Osteoblast (primary cell): ENCODE measurements at regions not wholly inside any gene's neighbourhood (a gene's known extent, or its start where the extent isn't known, plus 50 kb on each side); places are given as distances from the start of the nearest gene placed in this dataset.

Source experiments
- DNase-seq: peaks from one replicate; pipeline ENCODE4 v3.0.0; 2011; ENCODE audit warnings: low spot score, mixed read lengths; ENCODE audit not compliant: insufficient read length; ENCODE audit errors: missing footprints
- H2AFZ ChIP-seq: 2 replicates; pipeline ENCODE4 v1.6.0; 2011; ENCODE audit warnings: mild to moderate bottlenecking, low read length
- H3K27ac ChIP-seq: 2 replicates; pipeline ENCODE4 v1.5.1; 2011; ENCODE audit warnings: mild to moderate bottlenecking, low read depth, low read length, moderate library complexity
- H3K27me3 ChIP-seq: 2 replicates; pipeline ENCODE4 v1.6.0; 2012; ENCODE audit warnings: mild to moderate bottlenecking, control low read depth, inconsistent platforms, low read length, moderate library complexity; ENCODE audit not compliant: insufficient read depth
- H3K36me3 ChIP-seq: 2 replicates; pipeline ENCODE4 v1.5.1; 2011; ENCODE audit warnings: mild to moderate bottlenecking, low read length, control low read depth, moderate library complexity; ENCODE audit not compliant: insufficient read depth
- H3K4me1 ChIP-seq: 2 replicates; pipeline ENCODE4 v1.5.1; 2011; ENCODE audit warnings: mild to moderate bottlenecking, low read length, control low read depth, moderate library complexity; ENCODE audit not compliant: insufficient read depth
- H3K4me2 ChIP-seq: 2 replicates; pipeline ENCODE4 v1.6.0; 2011; ENCODE audit warnings: mild to moderate bottlenecking, low read length; ENCODE audit not compliant: insufficient read depth
- H3K4me3 ChIP-seq: fragments of 200-600 bp; sonication (generic); 3 replicates; pipeline ENCODE4 v1.5.1; 2012; ENCODE audit warnings: mild to moderate bottlenecking, low read length, inconsistent platforms; ENCODE audit not compliant: insufficient read depth
- H3K79me2 ChIP-seq: 2 replicates; pipeline ENCODE4 v1.6.0; 2012; ENCODE audit warnings: mild to moderate bottlenecking, low read length, control low read depth, inconsistent platforms; ENCODE audit not compliant: insufficient read depth
- H3K9me3 ChIP-seq: 2 replicates; pipeline ENCODE4 v1.5.1; 2011; ENCODE audit warnings: low read depth, low read length, control low read depth
- H4K20me1 ChIP-seq: 2 replicates; pipeline ENCODE4 v1.6.0; 2012; ENCODE audit warnings: mild to moderate bottlenecking, low read length, control low read depth; ENCODE audit not compliant: insufficient read depth
- CTCF ChIP-seq: IDR thresholded peaks from 2 replicates; pipeline ENCODE4 v1.5.1; 2011; ENCODE audit warnings: mild to moderate bottlenecking, low read depth, low read length, moderate library complexity; ENCODE audit errors: extremely low read depth

- no peak overlapping the region for H3K4me3 ChIP-seq
- H3K27ac ChIP-seq: no peak overlapping the region
- no peak for TF ChIP-seq CTCF
- no peaks in the 10 kb centered on the region for H3K9me3 ChIP-seq
- no peaks in the 10 kb centered on the region for H3K4me1 ChIP-seq
- H4K20me1 ChIP-seq: no peaks in the 10 kb centered on the region
- no peak for DNase-seq
- no peaks in the 10 kb centered on the region for H3K36me3 ChIP-seq
- no peak overlapping the region for H2AFZ ChIP-seq
- no peaks in the 10 kb centered on the region for H3K79me2 ChIP-seq
- H3K27me3 ChIP-seq: no peaks in the 10 kb centered on the region
- H3K4me2 ChIP-seq: no peak overlapping the region
These were observed 672.6 kb downstream of the CENPC start for GRCh38 chr4:66872661-66873060.

GRCh38 chr4:66863481-66863880, 681.8 kb downstream of the CENPC start:
- Histone ChIP-seq H2AFZ (no peak overlapping the region), H3K27ac (no peak overlapping the region), H3K4me3 (no peak overlapping the region), H3K9me3 (no peaks in the 10 kb centered on the region), H3K4me2 (no peak overlapping the region), H4K20me1 (no peaks in the 10 kb centered on the region), H3K79me2 (no peaks in the 10 kb centered on the region), H3K36me3 (no peaks in the 10 kb centered on the region), H3K4me1 (no peaks in the 10 kb centered on the region), H3K27me3 (no peaks in the 10 kb centered on the region)
- no peak for TF ChIP-seq CTCF
- no peak for DNase-seq

GRCh38 chr4:66855956-66856355, 689.3 kb downstream of the CENPC start:
- H3K9me3 ChIP-seq: no peaks in the 10 kb centered on the region
- H3K27ac ChIP-seq: no peak overlapping the region
- H3K4me2 ChIP-seq: no peak overlapping the region
- no peak for TF ChIP-seq CTCF
- no peaks in the 10 kb centered on the region for H3K79me2 ChIP-seq
- H3K27me3 ChIP-seq: no peaks in the 10 kb centered on the region
- no peak for DNase-seq
- no peaks in the 10 kb centered on the region for H4K20me1 ChIP-seq
- no peak overlapping the region for H3K4me3 ChIP-seq
- no peak overlapping the region for H2AFZ ChIP-seq
- no peaks in the 10 kb centered on the region for H3K36me3 ChIP-seq
- H3K4me1 ChIP-seq: no peaks in the 10 kb centered on the region

- H3K79me2 ChIP-seq: no peaks in the 10 kb centered on the region
- H3K4me3 ChIP-seq: no peak overlapping the region
- no peaks in the 10 kb centered on the region for H3K27me3 ChIP-seq
- no peak overlapping the region for H2AFZ ChIP-seq
- H3K4me2 ChIP-seq: no peak overlapping the region
- no peak for DNase-seq
- no peaks in the 10 kb centered on the region for H3K4me1 ChIP-seq
- no peaks in the 10 kb centered on the region for H3K36me3 ChIP-seq
- TF ChIP-seq CTCF: no peak
- no peaks in the 10 kb centered on the region for H3K9me3 ChIP-seq
- H3K27ac ChIP-seq: no peak overlapping the region
- no peaks in the 10 kb centered on the region for H4K20me1 ChIP-seq
These were observed 691.5 kb downstream of the CENPC start for GRCh38 chr4:66853845-66854244.
